Mesothelial cell of epicardium (in vitro differentiated cells): ENCODE measurements at regions not wholly inside any gene's neighbourhood (a gene's known extent, or its start where the extent isn't known, plus 50 kb on each side); places are given as distances from the start of the nearest gene placed in this dataset.
A peak's percentile ranks its signal among the peaks of the same experiment; 100 is the strongest.
"Not testable (repeated sequence)": the region's sequence is repeated elsewhere in the genome, so short reads cannot be mapped to it uniquely, and the experiment has no call there.

Experiments
- DNase-seq, 2 experiments: peaks; one replicate each; pipeline ENCODE4 v3.0.0; 2021; ENCODE audit warnings: low spot score in 2 of 2; ENCODE audit not compliant: unreplicated experiment in 2 of 2
- H3K27ac Mint-ChIP-seq: 2 replicates; pipeline ENCODE4 v1.8.0; 2021; ENCODE audit warnings: mixed read lengths
- H3K27me3 Mint-ChIP-seq: 2 replicates; pipeline ENCODE4 v1.8.0; 2021; ENCODE audit warnings: low read depth, mixed read lengths
- H3K36me3 Mint-ChIP-seq: 2 replicates; pipeline ENCODE4 v1.8.0; 2021; ENCODE audit warnings: mixed read lengths
- H3K4me1 Mint-ChIP-seq: 2 replicates; pipeline ENCODE4 v1.8.0; 2021; ENCODE audit warnings: mixed read lengths
- H3K4me3 Mint-ChIP-seq: 2 replicates; pipeline ENCODE4 v1.8.0; 2021; ENCODE audit warnings: mild to moderate bottlenecking, moderate library complexity, mixed read lengths
- H3K9me3 Mint-ChIP-seq: 2 replicates; pipeline ENCODE4 v1.8.0; 2021; ENCODE audit warnings: mixed read lengths
- TF ChIP-seq, protein P1 (sequence below): fragments of 200-600 bp; sonication (generic); IDR thresholded peaks from one replicate; pipeline ENCODE4 v1.5.0; 2021; ENCODE audit warnings: antibody characterized with exemption; ENCODE audit not compliant: unreplicated experiment

DNA sequence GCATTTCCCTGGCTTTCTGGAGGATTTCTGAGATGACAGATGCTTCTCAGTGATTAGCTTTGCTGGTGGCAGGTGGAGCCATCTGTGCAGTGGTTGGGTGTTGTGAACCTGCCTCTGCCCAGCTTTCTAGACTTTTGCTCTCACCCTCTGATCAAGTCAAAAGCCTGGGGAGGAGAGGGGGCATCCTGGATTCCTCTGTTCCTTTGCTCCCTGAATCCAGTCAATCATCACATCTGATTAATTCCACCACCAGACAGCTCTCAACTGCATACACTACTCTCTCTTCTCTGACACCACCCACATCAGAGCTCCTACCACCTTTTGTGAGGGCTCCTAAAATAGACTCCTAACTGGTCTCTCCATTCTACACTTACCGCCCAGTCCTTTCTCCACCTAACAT, 283.5 kb downstream of the WDR11 start:
- TF ChIP-seq, protein P1, sequence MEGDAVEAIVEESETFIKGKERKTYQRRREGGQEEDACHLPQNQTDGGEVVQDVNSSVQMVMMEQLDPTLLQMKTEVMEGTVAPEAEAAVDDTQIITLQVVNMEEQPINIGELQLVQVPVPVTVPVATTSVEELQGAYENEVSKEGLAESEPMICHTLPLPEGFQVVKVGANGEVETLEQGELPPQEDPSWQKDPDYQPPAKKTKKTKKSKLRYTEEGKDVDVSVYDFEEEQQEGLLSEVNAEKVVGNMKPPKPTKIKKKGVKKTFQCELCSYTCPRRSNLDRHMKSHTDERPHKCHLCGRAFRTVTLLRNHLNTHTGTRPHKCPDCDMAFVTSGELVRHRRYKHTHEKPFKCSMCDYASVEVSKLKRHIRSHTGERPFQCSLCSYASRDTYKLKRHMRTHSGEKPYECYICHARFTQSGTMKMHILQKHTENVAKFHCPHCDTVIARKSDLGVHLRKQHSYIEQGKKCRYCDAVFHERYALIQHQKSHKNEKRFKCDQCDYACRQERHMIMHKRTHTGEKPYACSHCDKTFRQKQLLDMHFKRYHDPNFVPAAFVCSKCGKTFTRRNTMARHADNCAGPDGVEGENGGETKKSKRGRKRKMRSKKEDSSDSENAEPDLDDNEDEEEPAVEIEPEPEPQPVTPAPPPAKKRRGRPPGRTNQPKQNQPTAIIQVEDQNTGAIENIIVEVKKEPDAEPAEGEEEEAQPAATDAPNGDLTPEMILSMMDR = no peak

DNA sequence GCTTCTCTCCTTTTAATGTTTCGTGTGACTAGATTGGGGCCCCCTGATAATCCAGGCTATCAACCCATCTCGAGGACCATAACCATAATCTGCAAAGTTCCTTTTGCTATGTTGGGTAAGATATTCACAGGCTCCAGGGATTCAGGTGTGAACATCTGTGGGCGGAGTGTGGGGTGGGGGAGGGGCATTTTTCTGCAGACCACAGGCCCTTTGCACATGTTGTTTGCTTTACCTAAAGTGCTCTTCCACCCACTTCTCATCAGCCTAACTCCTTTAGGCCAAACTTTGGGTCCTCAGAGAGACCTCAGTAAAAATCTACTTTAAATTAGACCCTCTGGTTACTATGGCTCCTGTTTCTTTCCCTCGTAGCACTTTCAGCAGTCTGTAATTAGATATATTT, 284.4 kb downstream of the WDR11 start:
- no peaks in the 10 kb centered on the region for H3K27me3 Mint-ChIP-seq
- no peaks in the 10 kb centered on the region for H3K36me3 Mint-ChIP-seq
- no peak for DNase-seq
- H3K27ac Mint-ChIP-seq = no peak overlapping the region
- H3K4me1 Mint-ChIP-seq = peaks cover 22% of the 10 kb centered on the region
- TF ChIP-seq, protein P1 = no peak
- no peak overlapping the region for H3K4me3 Mint-ChIP-seq
- H3K9me3 Mint-ChIP-seq = no peaks in the 10 kb centered on the region

More for the DNA sequence above, 283.5 kb downstream of the WDR11 start:
- no peak overlapping the region for H3K27ac Mint-ChIP-seq
- peaks cover 22% of the 10 kb centered on the region for H3K4me1 Mint-ChIP-seq
- H3K9me3 Mint-ChIP-seq = no peaks in the 10 kb centered on the region
- H3K4me3 Mint-ChIP-seq = no peak overlapping the region
- H3K27me3 Mint-ChIP-seq = no peaks in the 10 kb centered on the region
- DNase-seq = no peak
- no peaks in the 10 kb centered on the region for H3K36me3 Mint-ChIP-seq

DNA sequence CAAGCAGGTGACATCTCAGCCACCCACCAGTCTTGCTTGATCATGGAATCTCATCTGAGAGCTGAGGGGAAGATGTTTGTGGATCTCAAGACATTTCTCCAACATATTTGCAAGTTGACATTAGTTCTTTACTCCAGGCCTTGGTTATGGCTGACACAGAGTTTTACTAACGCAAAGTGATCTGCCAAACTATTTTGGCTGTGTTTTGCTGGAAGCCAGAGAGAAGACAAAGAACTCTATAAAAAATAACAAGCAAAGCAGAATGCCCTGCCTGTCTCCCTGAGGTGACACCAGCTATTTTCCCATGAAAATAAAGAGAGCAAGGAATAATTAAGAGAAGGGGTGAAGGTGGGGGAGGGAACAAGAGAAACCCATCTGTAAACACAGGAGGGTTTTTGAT, 286.4 kb downstream of the WDR11 start:
- H3K4me1 Mint-ChIP-seq = peaks cover 22% of the 10 kb centered on the region

DNA sequence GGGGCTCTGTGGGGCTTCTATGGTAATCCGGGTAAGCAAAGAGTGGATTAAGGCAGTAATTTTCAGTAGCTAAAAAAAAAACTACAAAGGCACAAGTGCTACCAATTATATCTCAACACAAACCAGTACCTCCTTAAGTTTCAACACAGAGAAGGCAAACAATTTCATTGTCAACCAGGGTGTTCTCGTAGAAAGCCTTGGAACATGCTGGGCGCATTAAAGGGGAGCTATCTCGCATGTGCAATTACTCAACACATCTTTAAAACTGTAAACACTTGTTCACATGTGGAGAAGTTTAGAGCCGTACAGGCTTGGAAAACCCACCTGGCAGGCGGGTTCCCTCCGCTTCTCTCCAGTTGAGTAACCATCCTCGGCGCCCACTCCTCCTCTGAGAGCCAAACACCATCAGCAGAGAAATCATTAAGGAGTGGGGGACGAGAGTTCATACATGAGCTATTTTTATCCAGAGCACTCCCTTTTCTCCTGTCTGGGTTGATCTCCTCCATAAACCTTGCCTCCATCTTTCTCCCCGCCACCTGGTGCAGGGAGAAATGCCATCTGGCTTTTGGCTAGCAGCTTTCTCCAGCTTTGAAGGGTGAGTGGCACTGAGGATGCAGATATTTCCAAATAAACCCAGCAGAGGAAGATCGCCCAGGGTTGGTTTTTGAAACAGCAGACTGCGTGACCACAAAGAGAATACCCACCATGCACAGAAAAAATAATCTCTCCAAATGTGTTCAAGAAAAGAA, 287.1 kb downstream of the WDR11 start:
- no peak overlapping the region for H3K27ac Mint-ChIP-seq
- H3K36me3 Mint-ChIP-seq = peaks cover 5% of the 10 kb centered on the region
- H3K4me1 Mint-ChIP-seq = peaks cover 22% of the 10 kb centered on the region

More for the DNA sequence above, 286.4 kb downstream of the WDR11 start:
- TF ChIP-seq, protein P1 = no peak
- Mint-ChIP-seq H3K36me3 (no peaks in the 10 kb centered on the region), H3K27ac (peak overlapping the region; percentile 55), H3K27me3 (no peaks in the 10 kb centered on the region), H3K4me3 (no peak overlapping the region), H3K9me3 (peaks cover 13% of the 10 kb centered on the region)
- no peak for DNase-seq

DNA sequence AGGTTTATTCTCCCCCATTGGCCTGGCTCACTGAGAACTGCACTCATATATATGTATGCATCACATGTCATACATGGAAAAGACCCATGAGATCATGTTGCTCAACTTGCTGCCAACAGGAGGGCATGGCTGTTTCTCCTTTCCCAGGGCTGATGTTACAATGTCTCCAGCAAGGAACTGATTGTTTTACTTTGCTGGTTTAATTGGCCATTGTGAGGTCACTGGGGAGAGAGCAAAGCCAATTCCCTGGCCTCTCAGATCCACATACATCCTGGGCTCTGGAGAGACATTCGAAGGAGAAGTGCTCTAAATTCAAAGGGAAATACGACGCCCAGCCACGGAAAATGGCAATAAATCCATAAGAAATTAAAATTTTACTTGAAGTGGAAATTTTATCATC, 287.8 kb downstream of the WDR11 start:
- no peak for DNase-seq
- TF ChIP-seq, protein P1 = no peak
- Mint-ChIP-seq H3K4me3 (no peak overlapping the region), H3K36me3 (peaks cover 5% of the 10 kb centered on the region), H3K4me1 (peaks cover 22% of the 10 kb centered on the region), H3K9me3 (peaks cover 19% of the 10 kb centered on the region), H3K27ac (no peak overlapping the region), H3K27me3 (no peaks in the 10 kb centered on the region)

More for the DNA sequence above, 287.1 kb downstream of the WDR11 start:
- TF ChIP-seq, protein P1 = no peak
- no peak for DNase-seq
- Mint-ChIP-seq H3K4me3 (no peak overlapping the region), H3K9me3 (peaks cover 18% of the 10 kb centered on the region), H3K27me3 (no peaks in the 10 kb centered on the region)

DNA sequence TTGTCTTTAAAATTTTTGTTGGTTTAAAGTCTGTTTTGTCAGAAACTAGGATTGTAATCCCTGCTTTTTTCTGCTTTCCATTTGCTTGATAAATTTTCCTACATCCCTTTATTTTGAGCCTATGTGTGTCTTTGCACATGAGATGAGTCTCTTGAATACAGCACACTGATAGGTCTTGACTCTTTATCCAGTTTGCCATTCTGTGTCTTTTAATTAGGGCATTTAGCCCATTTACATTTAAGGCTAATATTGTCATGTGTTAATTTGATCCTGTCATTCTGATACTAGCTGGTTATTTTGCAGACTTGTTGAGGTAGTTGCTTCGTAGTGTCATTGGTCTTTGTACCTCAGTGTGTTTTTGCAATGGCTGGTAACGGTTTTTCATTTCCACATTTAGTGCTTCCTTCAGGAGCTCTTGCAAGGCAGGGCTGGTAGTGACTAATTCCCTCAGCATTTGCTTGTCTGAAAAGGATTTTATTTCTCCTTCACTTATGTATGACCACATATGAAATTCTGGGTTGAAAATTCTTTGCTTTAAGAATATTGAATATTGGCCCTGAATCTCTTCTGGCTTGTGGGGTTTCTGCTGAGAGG, 294.7 kb downstream of the WDR11 start:
- not testable (repeated sequence) for H3K4me3 Mint-ChIP-seq, H3K27ac Mint-ChIP-seq, DNase-seq, H3K27me3 Mint-ChIP-seq, H3K4me1 Mint-ChIP-seq
- Mint-ChIP-seq H3K9me3 (peaks cover 52% of the 10 kb centered on the region), H3K36me3 (peaks cover 27% of the 10 kb centered on the region)
